Cortex of kidney (tissue), 1 donor: ENCODE measurements at regions not wholly inside any gene's neighbourhood (a gene's known extent, or its start where the extent isn't known, plus 50 kb on each side); places are given as distances from the start of the nearest gene placed in this dataset.

ENCODE experiments used
- DNase-seq: peaks from one replicate; lab custom pipeline; 2025; lab: John Stamatoyannopoulos, UW

GRCh38 chr13:21318891-21319532 is 140.1 kb downstream of the ZDHHC20 start:
- DNase-seq: no peak

- DNase-seq: no peak
These were observed 139.0 kb downstream of the ZDHHC20 start for GRCh38 chr13:21319869-21320641.

- no peak for DNase-seq
These were observed 138.5 kb downstream of the ZDHHC20 start for GRCh38 chr13:21320642-21321034.

GRCh38 chr13:21321269-21321668 is 137.8 kb downstream of the ZDHHC20 start:
- no peak for DNase-seq

- DNase-seq: no peak
These were observed 136.7 kb downstream of the ZDHHC20 start for GRCh38 chr13:21322327-21322965.
